Lung (tissue), 11 donors: ENCODE measurements at regions not wholly inside any gene's neighbourhood (a gene's known extent, or its start where the extent isn't known, plus 50 kb on each side); places are given as distances from the start of the nearest gene placed in this dataset.

Experiments
- ATAC-seq: fragments of 200-7000 bp; cut with Tn5 transposase; one replicate; pipeline ENCODE4 v1.9.1; 2020; ENCODE audit warnings: moderate number of reproducible peaks; ENCODE audit not compliant: insufficient read depth, low FRiP score
- DNase-seq, 3 donors: peaks; one replicate each; pipeline ENCODE4 v3.0.0-alpha.2; 2013 to 2017
- H3K27ac ChIP-seq, 2 donors: one replicate each; pipeline ENCODE4 v1.5.1; 2013; ENCODE audit warnings: mild to moderate bottlenecking in 2 of 2, moderate library complexity in 2 of 2, control low read depth in 1 of 2, inconsistent platforms in 1 of 2, low read depth in 1 of 2, low read length in 1 of 2
- H3K27me3 ChIP-seq, 3 donors: one replicate each; pipeline ENCODE4 v1.5.1; 2013; ENCODE audit warnings: low read length in 2 of 3; ENCODE audit not compliant: control insufficient read depth in 3 of 3, insufficient read depth in 3 of 3
- H3K36me3 ChIP-seq, 4 donors: one replicate each; pipeline ENCODE4 v1.5.1; 2013; ENCODE audit warnings: low read length in 4 of 4, mild to moderate bottlenecking in 1 of 4, moderate library complexity in 1 of 4; ENCODE audit not compliant: control insufficient read depth in 4 of 4, insufficient read depth in 4 of 4
- H3K4me1 ChIP-seq, 5 donors: one replicate each; pipeline ENCODE4 v1.5.1; 2013; ENCODE audit warnings: low read length in 5 of 5, mild to moderate bottlenecking in 2 of 5, moderate library complexity in 1 of 5; ENCODE audit not compliant: control insufficient read depth in 5 of 5, insufficient read depth in 5 of 5
- H3K4me3 ChIP-seq: one replicate; pipeline ENCODE4 v1.5.1; 2013; ENCODE audit warnings: mild to moderate bottlenecking, control low read depth, moderate library complexity
- H3K9ac ChIP-seq, 2 donors: one replicate each; pipeline ENCODE4 v1.5.1; 2013; ENCODE audit warnings: low read length in 2 of 2, control low read depth in 1 of 2; ENCODE audit not compliant: insufficient read depth in 1 of 2
- H3K9me3 ChIP-seq, 4 donors: one replicate each; pipeline ENCODE4 v1.5.1; 2013; ENCODE audit warnings: low read length in 3 of 4, mild to moderate bottlenecking in 1 of 4, moderate library complexity in 1 of 4; ENCODE audit not compliant: control insufficient read depth in 4 of 4, insufficient read depth in 3 of 4
- WGBS, 2 donors: extraction: QIAGEN DNeasy Blood & Tissue Kit; methylation state at CpG; one replicate each; pipeline ENCODE4 v1.1.7; 2013; 5-methylcytosine and 5-hydroxymethylcytosine counted together
- TF ChIP-seq, protein P1 (sequence below): IDR thresholded peaks from 2 replicates; pipeline ENCODE4 v1.5.1; 2012; ENCODE audit warnings: mild to moderate bottlenecking; ENCODE audit errors: control extremely low read depth, extremely low read depth
- donor health status: control.
- donor health status: control.
- donor health status: Bipolar disorder and iron deficiency.
- donor health status: healthy.
- donor health status: DM: yes; HTN: yes; CAD: no.

DNA sequence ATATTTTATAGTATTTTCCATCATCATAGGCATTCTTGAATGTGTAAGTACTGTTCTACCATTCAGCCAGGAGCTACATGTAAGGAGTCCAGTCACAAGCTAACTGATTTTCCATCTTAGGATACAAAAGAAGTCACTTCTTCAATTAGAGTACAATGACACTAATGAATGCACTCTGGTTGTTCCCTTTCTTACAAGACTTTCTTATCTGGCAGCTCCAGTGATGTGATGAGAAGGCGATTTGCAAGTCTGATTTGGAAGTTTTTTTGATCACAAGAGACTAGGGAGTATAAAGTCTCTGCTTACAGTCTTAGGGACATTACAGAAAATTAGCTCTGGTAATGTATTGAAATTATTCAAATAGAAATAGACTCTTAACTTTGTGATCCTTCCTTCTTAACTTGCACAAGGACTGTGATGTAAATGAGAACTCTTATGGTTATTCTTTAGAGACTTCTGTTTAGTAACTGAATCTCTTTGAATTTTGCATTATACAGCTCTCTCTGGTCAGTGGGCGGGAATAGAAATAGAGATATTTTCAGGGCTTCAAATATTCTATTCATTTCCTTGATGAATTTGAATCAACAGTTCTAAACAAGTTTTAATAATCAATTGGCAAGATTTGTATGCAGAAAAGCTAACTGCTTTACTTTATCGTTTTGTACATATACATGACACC lies 130.4 kb upstream of the CDH6 start:
- H3K27ac ChIP-seq: no peak overlapping the region
- DNase-seq: no peak
- H3K4me3 ChIP-seq: no peak overlapping the region
- no peaks in the 10 kb centered on the region for H3K36me3 ChIP-seq
- TF ChIP-seq, protein P1, sequence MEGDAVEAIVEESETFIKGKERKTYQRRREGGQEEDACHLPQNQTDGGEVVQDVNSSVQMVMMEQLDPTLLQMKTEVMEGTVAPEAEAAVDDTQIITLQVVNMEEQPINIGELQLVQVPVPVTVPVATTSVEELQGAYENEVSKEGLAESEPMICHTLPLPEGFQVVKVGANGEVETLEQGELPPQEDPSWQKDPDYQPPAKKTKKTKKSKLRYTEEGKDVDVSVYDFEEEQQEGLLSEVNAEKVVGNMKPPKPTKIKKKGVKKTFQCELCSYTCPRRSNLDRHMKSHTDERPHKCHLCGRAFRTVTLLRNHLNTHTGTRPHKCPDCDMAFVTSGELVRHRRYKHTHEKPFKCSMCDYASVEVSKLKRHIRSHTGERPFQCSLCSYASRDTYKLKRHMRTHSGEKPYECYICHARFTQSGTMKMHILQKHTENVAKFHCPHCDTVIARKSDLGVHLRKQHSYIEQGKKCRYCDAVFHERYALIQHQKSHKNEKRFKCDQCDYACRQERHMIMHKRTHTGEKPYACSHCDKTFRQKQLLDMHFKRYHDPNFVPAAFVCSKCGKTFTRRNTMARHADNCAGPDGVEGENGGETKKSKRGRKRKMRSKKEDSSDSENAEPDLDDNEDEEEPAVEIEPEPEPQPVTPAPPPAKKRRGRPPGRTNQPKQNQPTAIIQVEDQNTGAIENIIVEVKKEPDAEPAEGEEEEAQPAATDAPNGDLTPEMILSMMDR: no peak
- no peaks in the 10 kb centered on the region for H3K27me3 ChIP-seq
- 74 to 91% methylated on average over 3 of the region's 3 CpGs for WGBS, 2 donors
- no peak overlapping the region for H3K9ac ChIP-seq
- no peaks in the 10 kb centered on the region for H3K4me1 ChIP-seq
- H3K9me3 ChIP-seq: no peaks in the 10 kb centered on the region
- no peak for ATAC-seq

DNA sequence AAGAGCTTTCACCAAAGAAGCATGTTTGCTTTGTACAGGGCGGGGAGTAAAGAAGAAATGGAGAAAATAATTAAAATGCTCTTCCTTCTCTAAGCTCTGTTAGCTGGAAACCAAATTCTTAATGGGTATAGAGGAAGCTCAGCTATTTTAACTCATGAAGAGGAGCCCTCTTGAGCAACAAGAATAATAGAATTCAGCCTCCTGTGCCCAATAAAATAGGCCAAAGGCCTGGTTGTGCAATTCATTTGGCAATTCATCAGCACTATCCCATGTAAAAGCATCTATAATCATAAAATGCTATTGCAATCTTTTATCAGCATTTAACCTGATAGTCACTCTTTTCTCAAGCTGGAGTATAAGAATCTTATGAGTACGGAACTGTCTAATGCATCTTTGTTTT lies 133.6 kb upstream of the CDH6 start:
- TF ChIP-seq, protein P1: no peak
- no peak overlapping the region for H3K9ac ChIP-seq
- H3K27me3 ChIP-seq: no peaks in the 10 kb centered on the region
- H3K4me1 ChIP-seq: no peaks in the 10 kb centered on the region
- no peak for ATAC-seq
- no peaks in the 10 kb centered on the region for H3K36me3 ChIP-seq
- H3K27ac ChIP-seq: no peak overlapping the region
- no peaks in the 10 kb centered on the region for H3K9me3 ChIP-seq
- 84 to 88% methylated on average over 2 of the region's 2 CpGs for WGBS, 2 donors
- DNase-seq: peak in 1 of 3 donors; percentile 54
- no peak overlapping the region for H3K4me3 ChIP-seq

DNA sequence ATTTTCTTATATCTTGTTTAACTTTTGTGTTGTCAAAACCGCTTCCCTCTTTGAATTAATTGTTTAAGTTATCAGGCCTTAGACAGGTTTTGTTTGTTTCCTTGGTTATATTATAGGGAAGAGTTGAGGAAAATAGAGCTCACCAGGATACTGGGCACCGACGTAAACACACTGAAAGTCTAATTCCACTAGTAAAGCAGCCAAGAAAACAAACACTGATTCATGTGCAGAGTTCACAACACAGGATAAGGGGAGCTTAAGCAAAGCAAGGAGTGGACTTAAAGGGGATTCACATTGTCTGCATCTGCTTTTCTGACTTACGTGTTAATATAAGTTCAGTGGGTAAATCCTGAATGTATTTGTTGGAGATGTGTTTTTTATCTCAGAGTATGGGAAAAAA lies 139.0 kb upstream of the CDH6 start:
- ATAC-seq (no peak), DNase-seq (no peak)
- Histone ChIP-seq H3K36me3 (no peaks in the 10 kb centered on the region), H3K27me3 (no peaks in the 10 kb centered on the region), H3K9me3 (no peaks in the 10 kb centered on the region), H3K27ac (no peak overlapping the region), H3K4me3 (no peak overlapping the region), H3K9ac (no peak overlapping the region), H3K4me1 (no peaks in the 10 kb centered on the region)
- whole genome bisulfite sequencing, 2 donors: 44 to 55% methylated on average over 4 of the region's 4 CpGs
- TF ChIP-seq, protein P1: no peak
